Upper lobe of left lung (tissue), 6 donors: ENCODE measurements at regions not wholly inside any gene's neighbourhood (a gene's known extent, or its start where the extent isn't known, plus 50 kb on each side); places are given as distances from the start of the nearest gene placed in this dataset.
"Not testable (repeated sequence)": the region's sequence is repeated elsewhere in the genome, so short reads cannot be mapped to it uniquely, and the experiment has no call there.

Source experiments
- ATAC-seq, 2 donors: fragments of 200-7000 bp; cut with Tn5 transposase; one replicate each; pipeline ENCODE4 v1.9.1; 2022; ENCODE audit warnings: mild to moderate bottlenecking in 2 of 2, moderate library complexity in 2 of 2; ENCODE audit not compliant: low FRiP score in 2 of 2
- DNase-seq, 2 donors: peaks; one replicate each; pipeline ENCODE4 v3.0.0-alpha.2; 2019 to 2020
- H3K27ac ChIP-seq, 4 donors: fragments of 200-600 bp; sonication (generic); one replicate each; pipeline ENCODE4 v1.5.1; 2016 to 2019
- H3K27me3 ChIP-seq, 4 donors: fragments of 200-600 bp; sonication (generic); one replicate each; pipeline ENCODE4 v1.5.1; 2017 to 2019
- H3K36me3 ChIP-seq, 4 donors: fragments of 200-600 bp; sonication (generic); one replicate each; pipeline ENCODE4 v1.5.1; 2016 to 2019
- H3K4me1 ChIP-seq, 4 donors: fragments of 200-600 bp; sonication (generic); one replicate each; pipeline ENCODE4 v1.5.1; 2018 to 2019
- H3K4me3 ChIP-seq, 4 donors: fragments of 200-600 bp; sonication (generic); one replicate each; pipeline ENCODE4 v1.5.1; 2017 to 2019; ENCODE audit warnings: mild to moderate bottlenecking in 2 of 4, moderate library complexity in 1 of 4
- H3K9me3 ChIP-seq, 4 donors: fragments of 200-600 bp; sonication (generic); one replicate each; pipeline ENCODE4 v1.5.1; 2018 to 2019
- CTCF ChIP-seq, 6 experiments: fragments of 450-650 bp in 4 of 6; fragments of 200-600 bp in 2 of 6; sonication (generic) in 2 of 6; IDR thresholded peaks; one replicate each; pipeline ENCODE4 v1.5.1; 2016 to 2019; ENCODE audit warnings: antibody characterized with exemption in 6 of 6
- EP300 ChIP-seq, 4 donors: sonication (generic); formaldehyde crosslinking; IDR thresholded peaks; one replicate each; pipeline ENCODE4 v1.5.1; 2017; ENCODE audit warnings: antibody characterized with exemption in 4 of 4, control low read depth in 2 of 4
- POLR2A ChIP-seq, 4 donors: fragments of 450-650 bp; IDR thresholded peaks; one replicate each; pipeline ENCODE4 v1.5.1; 2016 to 2017; ENCODE audit warnings: antibody characterized with exemption in 4 of 4, mild to moderate bottlenecking in 2 of 4
- POLR2AphosphoS5 ChIP-seq, 2 donors: sonication (generic); formaldehyde crosslinking; IDR thresholded peaks; one replicate each; pipeline ENCODE4 v1.5.1; 2017; ENCODE audit warnings: antibody characterized with exemption in 2 of 2
- WGBS, 2 donors: methylation state at CpG; one replicate each; pipeline ENCODE4 v1.1.5; 2017 to 2018; 5-methylcytosine and 5-hydroxymethylcytosine counted together
- donor health status: DM: no; HTN: no; CAD: no; lungs with moderate emphysema.
- donor health status: DM: no; HTN: yes; CAD: no; lungs with severe emphysema.

- peaks cover 0 to 17% (median 2%) of the 10 kb centered on the region in 4 donors for H3K36me3 ChIP-seq
- 59 to 62% methylated on average over 2 of the region's 2 CpGs for WGBS, 2 donors
- not testable (repeated sequence) for H3K9me3 ChIP-seq, DNase-seq, H3K27me3 ChIP-seq, ATAC-seq, H3K27ac ChIP-seq
- peak overlapping the region in 1 of 4 donors; percentile 62 for H3K4me3 ChIP-seq
- peaks cover 16 to 38% (median 32%) of the 10 kb centered on the region in 4 donors for H3K4me1 ChIP-seq
Observed at GRCh38 chr9:40993842-40994241, 134.6 kb downstream of the FOXD4L6 start.

GRCh38 chr9:40993375-40993774 is 135.1 kb downstream of the FOXD4L6 start:
- Histone ChIP-seq H3K4me3 (peak overlapping the region in 2 of 4 donors; percentile 62 to 72), H3K4me1 (peaks cover 16 to 36% (median 32%) of the 10 kb centered on the region in 4 donors), H3K36me3 (peaks cover 0 to 19% (median 2%) of the 10 kb centered on the region in 4 donors)
- not testable (repeated sequence) for DNase-seq, H3K27me3 ChIP-seq, ATAC-seq, H3K27ac ChIP-seq, H3K9me3 ChIP-seq
- 82 to 90% methylated on average over 4 of the region's 4 CpGs for WGBS, 2 donors

GRCh38 chr9:40992472-40992821 is 136.0 kb downstream of the FOXD4L6 start:
- TF ChIP-seq POLR2A (IDR thresholded peaks at IDR 0.05), result peak in 1 of 4 donors; percentile 0
- peaks cover 16 to 33% (median 30%) of the 10 kb centered on the region in 4 donors for H3K4me1 ChIP-seq
- DNase-seq, result peak; percentile 63 to 92
- WGBS, 2 donors, result 9 to 16% methylated on average over 14 to 25 of the region's 25 CpGs
- peak; percentile 75 to 78 for ATAC-seq
- not testable (repeated sequence) for H3K27me3 ChIP-seq, H3K9me3 ChIP-seq
- peak overlapping the region; percentile 54 to 86 (median 67) for H3K4me3 ChIP-seq
- H3K36me3 ChIP-seq, result peaks cover 0 to 17% (median 3%) of the 10 kb centered on the region in 4 donors
- H3K27ac ChIP-seq, result peak overlapping the region; percentile 90 to 96 (median 93)

GRCh38 chr9:40991741-40992471 is 136.6 kb downstream of the FOXD4L6 start:
- WGBS, 2 donors, result 12% methylated on average over 54 of the region's 54 CpGs
- ATAC-seq, result peak; percentile 100
- Histone ChIP-seq H3K4me3 (peak overlapping the region; percentile 54 to 86 (median 67)), H3K36me3 (peaks cover 0 to 16% (median 3%) of the 10 kb centered on the region in 4 donors), H3K4me1 (peaks cover 16 to 33% (median 27%) of the 10 kb centered on the region in 4 donors), H3K27ac (peak overlapping the region; percentile 90 to 96 (median 93))
- peak; percentile 99 to 100 for DNase-seq
- peak in 1 of 4 donors; percentile 66 for TF ChIP-seq EP300 (IDR thresholded peaks at IDR 0.05)
- TF ChIP-seq POLR2A (IDR thresholded peaks at IDR 0.05), result peak in 3 of 4 donors; percentile 49 to 80 (median 62)
- TF ChIP-seq POLR2AphosphoS5 (IDR thresholded peaks at IDR 0.05), result peak; percentile 72 to 88
- peak; percentile 66 to 97 (median 88) for TF ChIP-seq CTCF (IDR thresholded peaks at IDR 0.05)
- not testable (repeated sequence) for H3K9me3 ChIP-seq, H3K27me3 ChIP-seq

- peak overlapping the region; percentile 90 to 96 (median 93) for H3K27ac ChIP-seq
- DNase-seq, H3K27me3 ChIP-seq, H3K9me3 ChIP-seq, ATAC-seq: not testable (repeated sequence)
- peaks cover 0 to 16% (median 3%) of the 10 kb centered on the region in 4 donors for H3K36me3 ChIP-seq
- peak overlapping the region; percentile 15 to 72 (median 58) for H3K4me3 ChIP-seq
- WGBS, 2 donors, result 56 to 58% methylated on average over 20 of the region's 20 CpGs
- peaks cover 16 to 33% (median 25%) of the 10 kb centered on the region in 4 donors for H3K4me1 ChIP-seq
Observed at GRCh38 chr9:40991100-40991740, 137.3 kb downstream of the FOXD4L6 start.

- not testable (repeated sequence) for H3K4me1 ChIP-seq, ATAC-seq, H3K27ac ChIP-seq, H3K36me3 ChIP-seq, H3K9me3 ChIP-seq, H3K4me3 ChIP-seq, DNase-seq, H3K27me3 ChIP-seq
- 84 to 87% methylated on average over 2 of the region's 2 CpGs for WGBS, 2 donors
Observed at GRCh38 chr9:40986332-40986731, 142.1 kb downstream of the FOXD4L6 start.

- not testable (repeated sequence) for H3K27ac ChIP-seq, H3K4me3 ChIP-seq, H3K27me3 ChIP-seq, ATAC-seq, H3K4me1 ChIP-seq, H3K36me3 ChIP-seq, H3K9me3 ChIP-seq
- peak in 1 of 2 donors; percentile 81 for DNase-seq
- WGBS, 2 donors, result 94 to 96% methylated on average over 12 to 17 of the region's 17 CpGs
Observed at GRCh38 chr9:40975351-40975750, 153.1 kb downstream of the FOXD4L6 start.

- WGBS, 2 donors, result 81 to 92% methylated on average over 8 to 10 of the region's 10 CpGs
- not testable (repeated sequence) for H3K27ac ChIP-seq, H3K27me3 ChIP-seq, DNase-seq, ATAC-seq, H3K4me3 ChIP-seq, H3K9me3 ChIP-seq, H3K36me3 ChIP-seq, H3K4me1 ChIP-seq
Observed at GRCh38 chr9:40974912-40975311, 153.6 kb downstream of the FOXD4L6 start.

GRCh38 chr9:40971773-40972172 is 156.7 kb downstream of the FOXD4L6 start:
- H3K4me3 ChIP-seq, H3K36me3 ChIP-seq, H3K9me3 ChIP-seq, ATAC-seq, DNase-seq, H3K27me3 ChIP-seq, H3K27ac ChIP-seq, H3K4me1 ChIP-seq: not testable (repeated sequence)
- 78 to 83% methylated on average over 3 of the region's 3 CpGs for WGBS, 2 donors
